Adrenal gland (tissue), 5 donors: ENCODE measurements at regions not wholly inside any gene's neighbourhood (a gene's known extent, or its start where the extent isn't known, plus 50 kb on each side); places are given as distances from the start of the nearest gene placed in this dataset.

ENCODE experiments used
- CTCF ChIP-seq, 6 experiments: fragments of 450-650 bp in 4 of 6; fragments of 200-600 bp in 2 of 6; sonication (generic) in 1 of 6; IDR thresholded peaks; 1 replicate in 5 of 6; 2 replicates in 1 of 6; pipeline versions ENCODE4 v1.5.1 to v1.8.0; 2016 to 2021; ENCODE audit warnings: antibody characterized with exemption in 6 of 6, mild to moderate bottlenecking in 2 of 6, moderate library complexity in 1 of 6
- POLR2A ChIP-seq, 2 donors: fragments of 450-650 bp; IDR thresholded peaks; one replicate each; pipeline ENCODE4 v1.6.1; 2017; ENCODE audit warnings: antibody characterized with exemption in 2 of 2, mild to moderate bottlenecking in 2 of 2, moderate library complexity in 1 of 2
- donor health status: DM: no; HTN: no; CAD: no.

- TF ChIP-seq CTCF (IDR thresholded peaks at IDR 0.05): no peak
- no peak for TF ChIP-seq POLR2A (IDR thresholded peaks at IDR 0.05)
Observed at GRCh38 chr7:71009636-71010035, 122.3 kb upstream of the GALNT17 start.
